BE2C (cell line): ENCODE measurements at regions not wholly inside any gene's neighbourhood (a gene's known extent, or its start where the extent isn't known, plus 50 kb on each side); places are given as distances from the start of the nearest gene placed in this dataset.
A peak's percentile ranks its signal among the peaks of the same experiment; 100 is the strongest.

Source experiments
- DNase-seq: peaks from one replicate; pipeline ENCODE4 v3.0.0-alpha.2; 2020
- H3K27me3 ChIP-seq: fragments of 250-450 bp; sonication (Bioruptor Pico); 2 replicates; pipeline ENCODE4 v1.5.1; 2020; ENCODE audit warnings: mild to moderate bottlenecking
- H3K36me3 ChIP-seq: fragments of 250-450 bp; sonication (Bioruptor Pico); 2 replicates; pipeline ENCODE4 v1.5.1; 2020; ENCODE audit warnings: mild to moderate bottlenecking
- H3K4me1 ChIP-seq: fragments of 250-450 bp; sonication (Bioruptor Pico); 2 replicates; pipeline ENCODE4 v1.5.1; 2020
- H3K4me3 ChIP-seq: 2 replicates; pipeline ENCODE4 v1.5.1; 2011; ENCODE audit warnings: low read depth, low read length
- H3K9me3 ChIP-seq: fragments of 250-450 bp; sonication (Bioruptor Pico); 2 replicates; pipeline ENCODE4 v1.5.1; 2020
- CTCF ChIP-seq: IDR thresholded peaks from 2 replicates; pipeline ENCODE4 v1.5.1; 2012; ENCODE audit warnings: mild to moderate bottlenecking, low read depth, low read length

- no peak overlapping the region for H3K4me3 ChIP-seq
- no peaks in the 10 kb centered on the region for H3K4me1 ChIP-seq
- no peak for TF ChIP-seq CTCF
- H3K27me3 ChIP-seq: no peaks in the 10 kb centered on the region
- DNase-seq: no peak
- no peaks in the 10 kb centered on the region for H3K9me3 ChIP-seq
- H3K36me3 ChIP-seq: no peaks in the 10 kb centered on the region
Observed at GRCh38 chr13:34338102-34338501, 520.2 kb downstream of the RFC3 start.

GRCh38 chr13:34340534-34340933 is 522.6 kb downstream of the RFC3 start:
- no peak for DNase-seq
- Histone ChIP-seq H3K4me3 (no peak overlapping the region), H3K9me3 (no peaks in the 10 kb centered on the region), H3K27me3 (no peaks in the 10 kb centered on the region), H3K4me1 (peaks cover 11% of the 10 kb centered on the region), H3K36me3 (no peaks in the 10 kb centered on the region)
- no peak for TF ChIP-seq CTCF

- Histone ChIP-seq H3K9me3 (no peaks in the 10 kb centered on the region), H3K36me3 (no peaks in the 10 kb centered on the region), H3K27me3 (no peaks in the 10 kb centered on the region), H3K4me1 (peaks cover 17% of the 10 kb centered on the region), H3K4me3 (no peak overlapping the region)
- DNase-seq: no peak
- no peak for TF ChIP-seq CTCF
Observed at GRCh38 chr13:34343413-34343940, 525.5 kb downstream of the RFC3 start.

DNA sequence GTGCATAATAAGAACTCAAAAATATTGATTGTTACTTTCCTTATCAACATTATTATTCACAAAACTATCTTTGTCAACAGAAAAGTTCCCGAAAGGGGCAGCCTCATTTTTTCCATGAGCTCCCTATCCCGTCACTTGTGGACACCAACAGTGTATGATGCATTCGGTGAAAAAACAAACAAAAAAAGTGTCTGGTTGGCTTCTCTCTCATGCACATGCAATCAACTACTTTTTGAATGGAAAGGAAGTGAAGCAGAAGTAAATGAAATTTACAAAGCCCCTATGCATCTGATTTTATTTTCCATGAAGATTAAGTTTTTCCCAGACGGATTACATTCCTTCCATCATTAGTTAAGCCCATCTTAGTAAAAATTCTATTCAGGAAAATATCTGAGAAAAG is 526.9 kb downstream of the RFC3 start:
- no peak overlapping the region for H3K4me3 ChIP-seq
- peaks cover 17% of the 10 kb centered on the region for H3K4me1 ChIP-seq
- H3K27me3 ChIP-seq: no peaks in the 10 kb centered on the region
- no peaks in the 10 kb centered on the region for H3K36me3 ChIP-seq
- TF ChIP-seq CTCF: no peak
- H3K9me3 ChIP-seq: no peaks in the 10 kb centered on the region
- DNase-seq: no peak

DNA sequence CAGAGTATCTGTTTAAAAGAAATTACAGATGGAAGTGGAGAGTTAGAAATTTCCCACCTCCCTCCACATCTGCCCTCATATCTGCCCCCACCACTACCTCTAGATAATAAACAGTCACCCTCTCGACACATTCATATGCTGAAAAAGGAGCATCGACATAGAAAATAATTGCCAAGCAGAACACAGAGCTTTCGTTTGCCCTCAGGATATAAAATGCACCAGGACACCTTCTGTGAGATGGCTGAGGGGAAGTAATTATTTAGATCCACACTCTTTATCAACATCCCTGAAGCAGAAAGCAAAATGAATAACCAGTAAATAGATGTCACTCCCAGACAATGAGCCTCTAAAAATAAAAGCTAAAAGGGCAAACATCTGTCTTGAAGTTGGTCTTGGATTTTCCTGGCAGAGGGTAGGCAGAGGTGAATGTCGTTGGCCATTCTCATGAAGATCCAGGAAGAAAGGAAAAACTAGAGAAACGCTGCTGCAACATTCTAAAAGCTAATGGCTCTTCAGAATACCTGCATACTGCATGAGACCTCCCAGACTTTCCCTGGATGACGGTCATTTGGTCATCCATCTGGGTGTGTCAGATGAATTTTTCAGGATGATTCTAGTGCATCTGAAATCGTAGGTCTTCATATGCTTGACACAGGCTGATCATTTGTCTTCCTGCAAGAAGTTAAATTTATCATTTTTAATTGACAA is 527.5 kb downstream of the RFC3 start:
- Histone ChIP-seq H3K4me3 (0 out of 2 replicates have a peak overlapping the region, but pooled peaks have one; percentile 6), H3K27me3 (no peaks in the 10 kb centered on the region), H3K36me3 (no peaks in the 10 kb centered on the region), H3K9me3 (no peaks in the 10 kb centered on the region), H3K4me1 (peaks cover 17% of the 10 kb centered on the region)
- no peak for DNase-seq
- no peak for TF ChIP-seq CTCF

DNA sequence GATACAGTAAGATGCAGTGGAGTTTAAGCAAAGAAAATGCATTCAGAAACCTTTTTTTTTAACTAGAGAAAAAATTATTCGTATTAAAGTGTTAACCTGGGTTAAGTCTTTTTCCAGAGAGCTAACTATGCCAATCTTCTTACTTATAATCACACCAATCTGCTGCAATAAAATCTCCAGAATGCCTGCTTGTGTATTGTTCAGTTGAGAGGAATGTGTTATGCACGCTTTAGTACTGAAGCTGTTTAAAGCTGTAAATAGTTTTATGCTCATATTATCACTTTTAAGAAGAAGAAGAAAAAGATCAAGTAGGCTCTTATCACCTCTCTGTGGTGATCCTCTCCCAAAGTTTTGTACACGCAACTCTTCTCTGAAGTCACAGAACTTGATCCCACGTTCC is 528.7 kb downstream of the RFC3 start:
- no peak overlapping the region for H3K4me3 ChIP-seq
- no peaks in the 10 kb centered on the region for H3K9me3 ChIP-seq
- no peak for TF ChIP-seq CTCF
- DNase-seq: no peak
- H3K27me3 ChIP-seq: no peaks in the 10 kb centered on the region
- H3K36me3 ChIP-seq: no peaks in the 10 kb centered on the region
- H3K4me1 ChIP-seq: peaks cover 17% of the 10 kb centered on the region
